VCaP (cell line): ENCODE measurements at regions not wholly inside any gene's neighbourhood (a gene's known extent, or its start where the extent isn't known, plus 50 kb on each side); places are given as distances from the start of the nearest gene placed in this dataset.
"Not testable (repeated sequence)": the region's sequence is repeated elsewhere in the genome, so short reads cannot be mapped to it uniquely, and the experiment has no call there.

ENCODE experiments used
- H3K27ac ChIP-seq: fragments of 450-650 bp; 2 replicates; pipeline ENCODE4 v1.5.1; 2017
- TF ChIP-seq, protein P1 (sequence below): fragments of 450-650 bp; conservative IDR thresholded peaks from 2 replicates; pipeline ENCODE4 v1.5.1; 2017; ENCODE audit warnings: mild to moderate bottlenecking, moderate library complexity

DNA sequence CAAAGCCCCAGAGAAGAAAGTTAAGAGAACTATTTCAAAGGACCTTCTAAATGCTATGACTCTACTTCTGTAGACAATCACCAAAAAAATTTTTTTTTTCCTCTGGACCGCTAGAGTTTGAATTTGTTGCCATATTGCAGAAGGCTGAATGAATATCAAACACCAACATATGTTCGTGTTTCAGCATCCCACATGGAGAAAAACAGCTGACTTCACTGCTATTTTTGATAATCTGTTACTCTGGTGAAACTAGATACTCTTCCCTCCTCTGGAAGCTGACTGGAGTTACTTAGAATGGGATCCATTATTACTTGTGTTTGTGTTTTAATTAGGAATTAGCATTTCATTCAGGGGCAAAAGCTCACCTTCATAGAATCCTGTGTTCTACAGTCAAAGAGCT is 447.0 kb downstream of the AASDHPPT start:
- TF ChIP-seq, protein P1, sequence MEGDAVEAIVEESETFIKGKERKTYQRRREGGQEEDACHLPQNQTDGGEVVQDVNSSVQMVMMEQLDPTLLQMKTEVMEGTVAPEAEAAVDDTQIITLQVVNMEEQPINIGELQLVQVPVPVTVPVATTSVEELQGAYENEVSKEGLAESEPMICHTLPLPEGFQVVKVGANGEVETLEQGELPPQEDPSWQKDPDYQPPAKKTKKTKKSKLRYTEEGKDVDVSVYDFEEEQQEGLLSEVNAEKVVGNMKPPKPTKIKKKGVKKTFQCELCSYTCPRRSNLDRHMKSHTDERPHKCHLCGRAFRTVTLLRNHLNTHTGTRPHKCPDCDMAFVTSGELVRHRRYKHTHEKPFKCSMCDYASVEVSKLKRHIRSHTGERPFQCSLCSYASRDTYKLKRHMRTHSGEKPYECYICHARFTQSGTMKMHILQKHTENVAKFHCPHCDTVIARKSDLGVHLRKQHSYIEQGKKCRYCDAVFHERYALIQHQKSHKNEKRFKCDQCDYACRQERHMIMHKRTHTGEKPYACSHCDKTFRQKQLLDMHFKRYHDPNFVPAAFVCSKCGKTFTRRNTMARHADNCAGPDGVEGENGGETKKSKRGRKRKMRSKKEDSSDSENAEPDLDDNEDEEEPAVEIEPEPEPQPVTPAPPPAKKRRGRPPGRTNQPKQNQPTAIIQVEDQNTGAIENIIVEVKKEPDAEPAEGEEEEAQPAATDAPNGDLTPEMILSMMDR: no peak
- no peak overlapping the region for H3K27ac ChIP-seq

DNA sequence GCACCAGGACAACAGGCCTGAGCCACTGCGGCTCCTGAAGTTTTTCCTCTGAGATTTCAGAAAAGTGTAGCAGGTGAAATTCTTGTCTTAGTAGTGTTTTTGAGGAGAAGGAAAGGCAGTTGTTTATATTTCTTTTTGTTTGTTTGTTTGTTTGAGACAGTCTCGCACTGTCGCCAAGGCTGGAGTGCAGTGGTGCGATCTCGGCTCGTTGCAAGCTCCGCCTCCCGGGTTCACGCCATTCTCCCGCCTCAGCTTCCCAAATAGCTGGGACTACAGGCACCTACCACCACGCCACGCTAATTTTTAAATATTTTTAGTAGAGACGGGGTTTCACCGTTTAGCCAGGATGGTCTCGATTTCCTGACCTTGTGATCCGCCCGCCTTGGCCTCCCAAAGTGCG is 454.2 kb downstream of the AASDHPPT start:
- H3K27ac ChIP-seq: not testable (repeated sequence)

DNA sequence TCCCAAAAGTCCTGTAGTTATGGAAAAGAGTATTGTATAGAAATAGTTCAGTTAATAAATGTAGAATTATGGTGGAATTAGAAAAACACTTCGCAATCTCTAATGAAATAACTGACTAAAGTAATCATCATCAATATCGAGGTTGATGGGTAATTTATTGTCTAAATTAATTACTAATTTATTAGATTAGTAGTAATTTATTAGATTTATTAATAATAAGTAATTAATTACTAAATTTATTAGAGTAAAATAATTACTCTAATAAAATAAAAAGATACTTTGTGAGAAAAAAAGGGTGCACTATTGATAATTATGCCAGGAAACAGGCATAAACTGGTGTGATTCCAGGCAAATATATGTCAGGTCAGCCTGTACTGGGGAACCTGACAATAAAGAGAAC is 455.6 kb downstream of the AASDHPPT start:
- TF ChIP-seq, protein P1: no peak
- H3K27ac ChIP-seq: no peak overlapping the region

DNA sequence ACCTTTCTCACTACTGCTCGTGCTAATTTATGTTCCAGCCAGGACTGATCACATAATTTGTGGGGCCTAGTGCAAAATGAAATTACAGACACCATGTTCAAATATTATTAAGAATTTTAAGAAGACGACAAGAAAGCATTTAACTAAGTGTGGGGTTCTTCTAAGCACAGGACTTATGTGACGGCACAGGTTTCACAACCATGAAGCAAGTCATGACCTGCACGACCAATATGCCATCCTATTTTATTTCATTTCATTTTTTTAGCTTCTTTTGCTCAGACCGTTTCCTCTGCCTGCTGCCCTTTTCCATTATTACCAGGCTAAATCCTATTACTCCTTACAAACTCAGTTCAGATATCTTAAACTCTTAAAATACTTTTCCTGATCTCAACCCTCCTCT is 462.5 kb downstream of the AASDHPPT start:
- H3K27ac ChIP-seq: peak overlapping the region; percentile 78
- TF ChIP-seq, protein P1: no peak

DNA sequence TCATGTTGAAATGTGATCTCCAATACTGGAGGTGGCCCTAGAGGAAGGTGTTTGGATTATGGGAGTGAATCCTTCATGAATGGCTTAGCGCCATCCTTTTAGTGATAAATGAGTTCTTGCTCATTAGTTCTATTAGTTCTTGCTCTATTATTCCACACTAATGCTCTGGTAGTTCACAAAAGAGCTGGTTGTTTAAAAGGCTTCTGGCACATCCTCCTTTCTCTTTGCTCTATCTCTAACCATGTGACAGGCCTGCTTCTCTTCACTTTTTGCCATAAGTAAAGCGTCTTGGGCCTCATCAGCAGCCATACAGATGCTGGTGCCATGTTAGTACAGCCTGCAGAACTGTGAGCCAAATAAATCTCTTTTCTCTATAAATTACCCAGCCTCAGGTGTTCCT is 469.9 kb downstream of the GUCY1A2 start:
- H3K27ac ChIP-seq: no peak overlapping the region
- TF ChIP-seq, protein P1: no peak

DNA sequence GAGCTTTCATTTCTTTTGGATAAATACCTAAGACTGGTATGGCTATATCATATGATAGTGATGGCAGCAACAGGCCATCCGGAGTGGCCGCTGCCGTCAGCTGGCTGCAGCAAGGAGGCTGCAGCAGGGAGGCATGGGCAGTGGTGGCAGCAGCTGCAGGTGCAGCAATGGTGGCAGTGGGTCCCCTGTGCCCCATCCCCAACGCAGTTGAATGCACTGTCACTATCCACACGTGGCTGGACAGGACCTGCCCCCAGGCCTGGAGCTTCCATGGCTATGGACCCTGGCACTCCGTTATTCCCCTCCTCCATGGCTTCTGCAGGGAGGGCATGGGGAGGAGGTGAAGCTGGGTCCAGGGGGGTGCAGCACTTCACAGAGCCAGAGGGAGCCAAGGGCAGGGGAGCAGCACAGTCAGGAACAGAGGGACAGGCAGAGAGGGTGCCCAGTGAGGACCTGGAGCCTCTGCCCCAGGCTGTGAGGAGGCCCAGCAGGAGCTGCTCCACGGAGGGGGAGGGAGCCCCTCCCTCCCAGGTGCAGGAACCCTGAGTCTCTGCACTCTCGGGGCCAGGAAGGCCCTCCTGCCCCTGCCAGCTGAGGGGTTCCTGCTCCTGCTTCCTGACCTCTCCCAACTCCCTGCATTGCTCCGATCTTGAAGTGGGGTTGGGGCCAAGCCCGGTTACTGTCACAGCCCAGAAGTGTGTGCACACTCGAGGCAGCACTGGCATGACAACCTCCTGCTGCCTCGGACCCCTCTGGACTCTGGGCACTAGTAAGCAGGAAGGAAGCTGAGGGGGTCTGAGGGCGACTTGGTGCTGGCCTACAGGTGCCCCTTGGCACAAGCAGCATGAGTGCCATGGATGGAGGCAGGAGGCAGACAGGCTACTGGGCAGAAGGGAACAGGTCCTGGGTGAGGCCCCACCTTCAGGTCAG is 466.3 kb downstream of the GUCY1A2 start:
- H3K27ac ChIP-seq: no peak overlapping the region
- TF ChIP-seq, protein P1: no peak

DNA sequence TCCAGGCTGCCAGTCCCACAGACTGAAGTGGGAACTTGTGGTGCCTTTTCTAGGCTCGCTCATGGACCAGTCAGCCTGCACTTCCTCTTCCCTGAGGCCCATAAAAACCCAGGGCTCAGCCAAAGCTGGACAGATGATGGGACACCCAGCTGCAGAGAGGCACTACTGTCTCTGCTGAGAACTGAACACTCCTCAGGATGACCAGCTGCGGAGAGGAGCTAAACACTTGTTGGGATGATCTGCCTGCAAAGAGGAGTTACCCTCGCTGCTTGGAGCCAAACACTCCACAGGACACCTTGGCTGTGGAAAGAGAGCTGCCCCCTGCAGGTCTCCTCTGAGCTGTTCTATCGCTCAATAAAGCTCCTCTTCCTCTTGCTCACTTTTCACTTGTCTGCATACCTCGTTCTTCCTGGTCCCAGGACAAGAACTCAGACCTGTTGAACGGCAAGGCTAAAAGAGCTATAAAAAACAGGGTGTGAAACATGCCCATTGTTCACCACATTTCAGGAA is 465.5 kb downstream of the GUCY1A2 start:
- TF ChIP-seq, protein P1: no peak
- no peak overlapping the region for H3K27ac ChIP-seq

DNA sequence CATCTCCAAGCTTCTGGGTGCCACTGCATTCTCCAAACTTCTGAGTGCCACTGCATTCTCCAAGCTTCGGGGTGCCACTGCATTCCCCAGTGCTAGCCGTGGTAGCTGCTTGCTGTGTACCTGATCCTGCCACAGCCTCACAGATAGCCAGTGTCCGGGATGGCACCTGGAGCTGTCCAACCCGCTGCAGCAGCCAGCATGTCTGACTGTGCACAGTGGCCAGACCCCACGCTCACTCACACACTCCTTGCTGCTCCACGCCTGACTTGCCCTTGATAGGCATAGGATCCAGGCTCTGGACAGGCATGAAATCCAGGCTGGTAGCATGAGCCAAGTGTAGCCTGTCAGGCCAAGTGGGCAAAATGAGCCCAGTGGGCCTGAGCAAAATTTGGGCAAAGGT is 465.0 kb downstream of the GUCY1A2 start:
- TF ChIP-seq, protein P1: no peak
- no peak overlapping the region for H3K27ac ChIP-seq

DNA sequence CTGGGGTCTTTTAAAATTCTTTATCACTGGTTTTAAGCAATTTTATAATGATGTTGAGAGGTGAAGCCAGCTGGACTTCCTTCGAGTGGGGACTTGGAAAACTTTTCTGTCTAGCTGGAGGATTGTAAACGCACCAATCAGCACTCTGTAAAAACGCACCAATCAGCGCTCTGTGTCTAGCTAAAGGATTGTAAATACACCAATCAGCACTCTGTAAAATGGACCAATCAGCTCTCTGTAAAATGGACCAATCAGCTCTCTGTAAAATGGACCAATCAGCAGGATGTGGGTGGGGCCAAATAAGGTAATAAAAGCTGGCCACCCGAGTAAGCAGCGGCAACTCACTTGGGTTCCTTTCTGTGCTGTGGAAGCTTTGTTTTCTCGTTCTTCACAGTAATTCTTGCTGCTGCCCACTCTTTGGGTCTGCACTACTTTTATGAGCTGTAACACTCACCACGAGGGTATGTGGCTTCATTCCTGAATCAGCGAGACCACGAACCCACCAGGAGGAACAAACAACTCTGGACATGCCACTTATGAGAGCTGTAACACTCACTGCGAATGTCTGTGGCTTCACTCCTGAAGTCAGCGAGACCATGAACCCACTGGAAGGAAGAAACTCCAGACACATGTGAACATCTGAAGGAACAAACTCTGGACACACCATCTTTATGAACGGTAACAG is 462.6 kb downstream of the GUCY1A2 start:
- H3K27ac ChIP-seq: not testable (repeated sequence)
